Cerebellar nuclear complex (tissue), 1 donor: ENCODE measurements at regions not wholly inside any gene's neighbourhood (a gene's known extent, or its start where the extent isn't known, plus 50 kb on each side); places are given as distances from the start of the nearest gene placed in this dataset.

Source experiments
- DNase-seq, 2 experiments: peaks; one replicate each; lab custom pipeline; 2025; lab: John Stamatoyannopoulos, UW

DNA sequence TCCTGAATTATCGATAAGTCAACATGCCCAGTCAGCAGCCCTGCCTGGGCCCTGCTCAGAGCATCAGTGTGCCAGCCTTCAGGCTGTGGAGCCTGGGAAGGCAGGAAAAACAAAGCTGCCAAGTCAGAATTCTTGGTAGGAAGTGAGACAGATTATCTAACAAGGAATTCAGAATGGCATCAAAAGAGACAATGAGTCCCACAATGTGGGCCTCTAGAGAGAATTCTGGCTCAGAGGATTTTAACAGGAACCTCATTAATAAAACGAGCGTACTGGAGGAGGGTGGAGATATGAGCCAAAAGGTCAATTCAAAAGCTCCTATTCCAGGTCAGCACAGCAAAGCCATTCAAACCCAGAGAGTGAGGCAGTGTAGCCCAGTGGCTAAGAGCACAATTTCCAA, 327.6 kb upstream of the MMADHC start:
- no peak for DNase-seq

DNA sequence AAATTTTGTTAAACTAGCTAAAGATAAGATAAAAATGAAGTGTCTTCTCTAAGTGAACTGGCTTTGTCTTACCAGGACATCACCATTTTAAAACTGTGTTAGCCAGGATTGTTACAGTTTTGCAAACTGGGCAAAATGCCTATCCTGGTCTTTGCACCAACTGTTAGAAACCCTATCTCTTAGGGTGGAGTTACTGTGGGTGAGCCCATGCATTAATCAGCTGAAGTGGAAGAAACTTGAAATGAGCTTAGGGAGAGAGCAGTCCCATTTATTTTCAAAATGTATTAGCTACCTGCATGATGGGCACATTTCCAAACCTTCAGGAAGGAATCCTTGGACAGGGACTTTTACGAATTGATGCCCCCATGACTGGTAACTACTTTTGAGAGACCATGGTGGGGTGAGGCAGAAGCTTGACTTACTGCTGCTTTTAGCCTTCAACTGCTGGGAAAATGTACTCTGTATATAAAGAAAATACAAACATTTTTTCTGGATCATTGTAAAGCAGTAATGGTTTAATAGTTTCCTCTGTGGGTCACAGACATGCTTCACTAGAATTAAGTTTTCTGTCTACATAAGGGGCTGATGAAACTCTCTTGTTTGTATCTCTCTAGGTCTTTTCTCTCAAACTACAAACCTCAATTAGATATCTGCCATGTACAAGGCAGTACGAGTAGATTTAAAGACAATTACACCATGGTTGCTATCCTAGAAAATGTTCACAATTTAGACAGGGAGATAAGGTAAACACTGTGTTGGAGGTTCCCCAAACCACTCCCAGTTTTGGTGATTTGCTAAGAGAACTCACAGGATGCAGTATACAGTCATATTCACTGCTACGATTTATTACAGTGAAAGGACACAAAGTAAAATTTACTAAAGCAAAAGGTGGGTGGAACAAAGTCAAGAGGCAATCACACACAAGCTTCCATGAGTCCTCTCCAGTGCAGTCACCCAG, 321.4 kb upstream of the MMADHC start:
- no peak for DNase-seq

DNA sequence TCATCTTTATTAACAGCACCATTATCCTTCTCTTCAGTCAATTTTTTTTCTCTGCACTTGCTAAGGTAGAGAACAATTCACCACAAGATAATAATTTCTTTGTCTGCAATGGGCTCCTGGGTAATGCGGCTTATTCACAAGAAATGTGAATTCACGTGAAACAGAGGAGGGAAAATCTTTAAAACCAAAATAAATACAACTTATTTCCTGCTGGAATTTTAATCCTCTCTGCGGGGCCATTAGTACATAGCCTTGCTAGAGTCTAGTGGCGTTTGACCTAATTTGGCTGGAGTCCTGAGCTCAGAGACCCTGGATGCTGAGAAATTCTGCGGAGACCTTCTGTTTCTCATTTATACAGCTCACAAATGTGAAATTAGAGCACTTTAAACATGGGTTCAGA, 319.3 kb upstream of the MMADHC start:
- no peak for DNase-seq

DNA sequence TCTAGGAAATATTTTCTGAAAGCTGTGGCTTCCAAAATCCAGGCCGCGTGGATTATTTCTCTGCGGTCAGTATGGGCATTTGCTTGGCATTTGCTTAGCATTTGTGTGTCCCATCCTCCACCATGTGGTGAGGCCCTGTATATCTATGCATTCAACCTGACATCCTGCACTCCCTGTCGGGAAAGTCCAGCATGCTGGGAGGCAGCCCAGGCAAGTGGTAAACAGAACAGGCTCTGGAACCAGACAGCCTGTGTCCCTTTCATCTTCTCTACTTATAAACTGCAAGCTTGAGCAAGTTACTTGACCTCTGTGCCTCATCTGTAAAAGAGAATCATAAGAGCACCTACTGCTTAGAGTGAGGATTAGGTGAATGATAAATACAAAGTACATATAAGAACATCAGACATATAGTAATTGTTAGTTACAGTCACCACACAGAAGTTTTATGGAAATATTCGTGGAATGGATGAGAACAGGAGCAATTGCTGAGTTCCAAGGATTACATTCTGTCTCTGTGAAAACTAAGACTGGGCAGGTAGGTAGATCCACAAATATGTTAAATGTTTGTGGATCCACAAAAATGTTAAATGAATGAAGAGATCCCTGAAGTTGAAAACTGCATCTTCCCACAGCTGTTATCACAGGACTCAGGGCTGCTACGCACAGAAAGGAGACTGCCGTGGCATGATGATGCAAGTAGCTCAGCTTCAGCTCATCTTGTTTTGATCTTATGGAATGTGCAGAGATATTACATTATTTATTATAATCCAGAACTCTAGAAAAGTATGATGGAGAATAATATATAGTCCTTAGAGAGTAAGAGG, 317.0 kb upstream of the MMADHC start:
- DNase-seq = no peak

DNA sequence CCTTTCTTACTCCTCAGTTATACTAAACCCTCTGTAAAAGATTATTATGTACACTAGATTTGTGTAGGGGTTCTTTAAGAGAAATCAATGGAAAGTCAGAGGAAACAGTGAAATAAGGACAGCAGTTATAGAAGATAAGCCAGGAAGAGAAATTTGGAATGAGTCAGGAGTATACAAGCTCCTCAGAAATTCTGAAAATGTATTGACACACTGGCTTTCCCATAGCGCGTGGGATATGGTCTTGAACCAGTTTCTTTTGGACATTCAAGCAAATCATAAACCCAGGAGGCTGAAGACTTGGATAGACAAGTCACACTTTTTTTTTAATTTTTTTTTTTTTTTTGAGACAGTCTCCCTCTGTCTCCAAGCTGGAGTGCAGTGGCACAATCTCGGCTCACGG, 316.1 kb upstream of the MMADHC start:
- no peak for DNase-seq

DNA sequence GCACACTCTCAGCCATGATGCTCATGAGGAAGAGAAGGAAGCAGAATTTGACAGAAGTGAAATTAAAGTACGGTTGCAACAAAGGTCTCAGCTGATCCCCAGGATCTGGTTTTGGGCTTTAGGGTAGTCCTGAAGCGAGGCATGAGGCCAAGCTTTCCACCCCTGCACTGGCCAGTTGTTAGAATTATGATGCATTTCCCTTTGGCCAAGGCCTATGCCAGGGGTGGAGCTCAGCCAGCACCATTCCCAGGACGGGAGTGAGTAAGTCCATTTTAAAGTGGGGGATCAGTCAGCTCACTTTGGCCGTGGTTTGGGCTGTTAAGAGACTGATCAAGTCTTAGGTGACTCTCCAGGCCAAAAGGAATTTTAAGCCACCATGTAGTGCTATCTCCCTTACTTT, 314.5 kb upstream of the MMADHC start:
- no peak for DNase-seq

DNA sequence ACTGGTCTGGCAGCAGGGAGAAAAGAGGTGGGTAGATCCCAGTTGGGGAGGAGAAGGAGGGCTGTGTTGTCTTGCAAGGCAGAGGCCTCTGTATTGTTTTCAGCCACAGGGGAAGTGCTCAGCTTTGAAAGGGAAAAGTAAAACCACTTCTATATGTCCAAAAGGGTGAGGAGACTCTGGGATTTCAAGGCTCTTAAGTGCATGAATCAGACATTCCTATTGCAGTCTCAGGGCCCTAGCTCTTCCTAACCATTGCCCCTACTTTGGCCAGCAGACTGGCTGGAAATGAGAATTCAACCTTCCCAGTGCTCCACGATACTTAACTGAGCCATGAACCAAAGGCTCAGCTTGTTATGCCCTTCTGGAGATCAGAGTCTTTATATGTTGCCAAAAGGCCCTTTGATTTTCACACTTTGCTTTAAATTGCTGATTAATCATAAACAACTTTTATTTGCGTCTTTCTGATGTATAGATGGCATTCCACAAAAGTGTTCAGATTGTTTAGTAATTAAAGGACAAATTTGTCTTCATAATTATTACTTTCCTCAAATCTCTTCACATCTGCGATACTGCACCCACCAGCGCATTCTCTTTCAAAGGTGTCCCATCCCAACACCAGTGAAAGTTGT, 313.8 kb upstream of the MMADHC start:
- DNase-seq = no peak

DNA sequence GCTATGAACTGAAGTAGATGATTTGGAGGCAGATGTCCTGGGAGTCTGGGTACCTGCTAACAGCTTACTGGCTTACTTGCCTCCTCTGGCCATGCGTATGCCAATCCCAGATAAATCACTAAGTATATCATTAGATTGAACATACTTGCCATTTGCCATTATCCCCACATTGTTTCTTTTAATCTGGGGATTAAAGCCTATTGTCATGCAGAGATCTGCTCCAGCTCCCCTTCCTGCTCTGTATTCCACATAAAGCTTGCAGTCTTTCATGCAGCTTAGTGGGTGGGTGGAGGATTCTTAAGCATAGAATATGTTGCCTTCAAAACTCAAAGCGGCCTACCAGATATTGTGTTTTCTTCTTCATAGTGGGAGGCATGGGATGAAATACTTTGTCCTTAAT, 311.8 kb upstream of the MMADHC start:
- DNase-seq = no peak

DNA sequence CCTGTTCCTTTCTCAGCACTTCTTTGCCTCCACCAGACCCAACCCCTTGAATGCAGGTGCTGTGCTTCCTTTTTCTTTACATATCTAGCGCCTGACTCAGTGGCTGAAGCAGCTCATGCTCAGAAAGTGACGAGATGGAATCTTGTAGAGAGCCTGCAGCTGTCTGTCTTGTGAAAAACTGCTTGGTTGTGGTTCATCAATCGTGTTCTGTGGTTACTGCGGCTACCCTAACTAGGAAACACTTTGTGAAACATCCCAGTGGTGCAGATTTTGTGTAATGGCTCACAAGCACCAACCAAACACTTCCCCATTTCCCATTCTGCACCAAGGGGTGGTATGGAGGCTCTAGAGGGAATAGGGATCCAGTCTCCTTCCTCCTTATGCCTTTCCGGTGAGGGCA, 307.2 kb upstream of the MMADHC start:
- no peak for DNase-seq

DNA sequence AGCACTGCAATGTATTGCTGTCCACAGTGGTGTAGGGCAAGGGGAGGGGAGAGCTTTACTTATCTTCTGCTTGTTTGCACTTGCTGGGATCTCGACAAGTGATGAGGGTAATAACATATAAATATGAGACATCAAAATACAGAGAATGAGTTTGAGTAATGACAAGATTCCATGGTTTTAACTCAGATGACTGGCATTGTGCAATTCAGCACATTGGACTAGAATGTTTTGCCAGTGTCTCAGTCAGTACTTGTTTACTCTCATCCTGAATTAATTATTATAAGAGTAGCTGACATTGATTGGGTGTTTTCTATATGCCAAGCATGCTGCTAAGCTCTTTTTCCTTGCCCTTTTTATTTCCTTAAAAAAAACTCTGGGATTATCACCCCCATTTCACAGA, 306.7 kb upstream of the MMADHC start:
- no peak for DNase-seq

DNA sequence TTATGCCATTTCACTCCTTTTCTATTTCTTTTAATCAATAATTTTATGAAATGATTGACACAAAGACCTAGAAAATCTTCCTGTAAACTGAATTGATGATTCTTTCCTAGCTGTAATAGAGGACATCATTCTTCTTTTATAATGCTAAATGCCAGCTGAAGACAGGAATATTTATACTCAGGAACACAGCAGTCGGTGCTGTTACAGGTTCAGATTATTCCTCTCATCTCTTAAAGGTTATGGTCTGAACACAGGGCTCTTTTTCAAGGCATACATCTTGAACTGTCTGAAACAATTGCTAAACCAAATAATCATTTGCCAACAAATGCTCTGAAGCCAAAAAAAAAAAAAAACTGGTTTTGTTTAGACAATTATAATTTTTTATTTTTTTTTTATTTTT, 305.0 kb upstream of the MMADHC start:
- DNase-seq = no peak

DNA sequence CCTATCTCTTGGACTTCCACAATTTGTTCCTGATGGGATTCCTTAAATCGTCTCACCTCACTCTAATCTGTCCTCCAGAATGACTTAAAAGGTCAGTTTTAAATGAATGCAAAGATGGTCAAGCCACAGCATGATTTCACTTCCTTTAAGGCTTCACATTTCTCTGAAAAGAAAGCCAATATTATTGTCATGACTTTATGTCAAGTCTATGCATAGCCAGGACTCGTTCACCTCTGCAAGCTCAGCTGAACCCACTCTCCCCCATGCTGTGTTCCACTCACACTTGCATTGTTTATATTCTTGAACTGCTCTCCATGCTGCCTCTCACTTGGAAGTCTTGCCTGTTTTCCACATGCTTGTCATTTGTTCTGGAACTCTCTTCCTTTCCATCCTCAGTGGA, 298.4 kb upstream of the MMADHC start:
- DNase-seq = no peak

DNA sequence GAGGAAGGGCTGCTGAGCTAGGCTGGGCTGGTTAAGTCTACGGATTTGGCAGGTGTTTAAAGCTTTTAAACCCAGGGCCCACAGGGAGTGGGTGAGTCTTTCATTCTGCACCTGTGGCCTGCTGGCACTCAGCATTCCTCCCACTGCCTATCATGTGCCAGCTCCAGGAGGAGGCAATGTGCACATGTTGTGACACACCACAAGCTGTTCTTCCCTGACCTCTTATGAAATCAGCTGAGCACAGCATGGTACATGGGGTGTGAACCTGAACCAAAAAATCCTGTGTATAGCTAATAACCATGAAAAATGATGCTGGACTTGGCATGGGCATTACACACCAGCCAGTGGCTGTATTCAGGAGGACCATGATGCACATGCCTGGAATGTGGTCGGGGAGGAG, 297.9 kb upstream of the MMADHC start:
- DNase-seq = no peak

DNA sequence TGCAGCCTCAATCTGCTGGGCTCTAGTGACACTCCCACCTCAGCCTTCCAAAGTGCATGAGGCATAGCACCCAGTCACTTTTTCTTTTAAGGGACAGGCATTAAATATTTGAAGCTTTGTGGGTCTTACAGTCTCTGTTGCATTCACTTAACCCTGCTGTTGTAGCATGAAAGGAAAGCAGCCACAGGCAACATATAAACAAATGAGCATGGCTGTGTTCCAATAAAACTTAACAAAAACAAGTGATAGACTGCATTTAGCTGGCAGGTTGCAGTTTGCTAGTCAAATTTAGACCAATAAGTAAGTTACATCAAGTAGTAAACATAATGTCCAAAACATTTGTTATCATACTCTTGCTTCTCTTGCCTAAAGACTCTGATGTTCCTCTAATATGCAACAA, 297.3 kb upstream of the MMADHC start:
- DNase-seq = no peak

DNA sequence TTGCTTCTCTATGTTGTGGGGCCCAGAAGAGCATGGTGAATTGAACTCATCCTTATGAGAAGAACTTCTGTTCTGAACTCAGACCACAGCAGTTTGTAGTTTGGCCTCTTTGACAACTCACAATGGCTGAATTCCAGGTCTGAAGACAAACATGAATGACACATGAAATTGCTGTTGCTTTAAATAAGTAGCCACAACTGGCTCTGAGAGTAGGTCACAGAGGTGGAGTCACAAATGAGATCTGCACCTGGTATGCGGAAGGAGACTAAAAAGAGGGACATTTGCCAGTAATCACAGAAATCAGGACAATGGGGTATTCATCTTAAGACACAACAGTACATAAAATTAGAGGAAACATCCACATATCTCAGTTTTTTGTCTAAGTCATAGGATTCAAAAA, 290.3 kb upstream of the MMADHC start:
- DNase-seq = no peak

DNA sequence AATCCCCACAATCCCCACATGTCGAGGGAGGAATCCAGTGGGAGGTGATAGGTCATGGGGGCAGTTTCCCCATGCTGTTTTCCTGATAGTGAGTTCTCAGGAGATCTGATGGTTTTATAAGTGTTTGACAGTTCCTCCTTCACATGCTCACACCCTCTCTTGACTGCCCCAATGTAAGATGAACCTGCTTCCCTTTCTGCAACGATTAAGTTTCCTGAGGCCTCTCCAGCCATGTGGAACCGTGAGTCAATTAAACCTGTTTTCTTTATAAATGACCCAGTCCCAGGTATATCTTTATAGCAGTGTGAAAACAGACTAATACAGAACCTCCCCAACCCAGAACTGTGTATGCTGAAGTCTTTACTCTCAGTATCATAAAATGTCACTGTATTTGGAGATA, 289.5 kb upstream of the MMADHC start:
- DNase-seq = no peak

DNA sequence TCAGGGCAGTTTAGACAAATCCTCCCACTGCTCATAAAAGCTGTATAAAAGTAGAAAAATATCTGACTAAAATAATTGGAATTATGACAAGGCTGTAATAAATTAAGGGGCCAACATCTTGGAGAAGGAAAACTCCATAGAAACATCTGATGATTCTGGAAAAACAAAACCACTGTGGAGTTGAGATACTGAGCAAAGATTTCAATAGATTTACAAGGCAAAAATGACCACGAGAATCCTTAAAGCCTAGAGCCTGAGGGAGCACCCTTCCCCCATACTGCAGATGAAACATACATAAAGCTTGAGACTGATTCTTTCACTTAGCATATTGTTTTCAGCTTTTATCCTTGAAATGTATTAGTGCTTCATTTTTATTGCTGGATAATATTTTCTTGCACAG, 286.4 kb upstream of the MMADHC start:
- no peak for DNase-seq

DNA sequence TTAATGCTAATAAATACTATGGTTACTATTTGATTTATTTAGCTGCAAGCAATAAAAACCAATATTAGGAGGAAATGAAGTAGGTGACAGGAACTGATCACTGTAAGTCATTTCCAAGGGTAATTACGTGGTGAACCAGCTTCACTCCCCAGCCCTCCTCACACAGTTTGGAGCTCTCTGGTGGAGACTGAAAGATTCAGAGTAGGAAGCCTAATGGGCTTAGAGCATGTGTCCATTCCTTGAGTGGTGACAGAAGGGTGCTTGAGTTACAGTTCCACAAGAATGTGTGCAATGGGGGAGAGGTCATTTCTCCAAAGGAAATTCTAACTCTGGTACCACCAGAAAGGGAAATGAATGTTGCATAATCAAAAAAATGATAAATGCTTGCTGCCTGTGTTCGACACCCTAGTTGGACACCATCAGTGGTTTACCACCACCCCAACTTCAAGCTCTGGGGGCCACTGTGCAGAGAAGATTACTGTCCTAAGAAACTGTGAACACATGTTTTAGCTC, 285.1 kb upstream of the MMADHC start:
- no peak for DNase-seq

DNA sequence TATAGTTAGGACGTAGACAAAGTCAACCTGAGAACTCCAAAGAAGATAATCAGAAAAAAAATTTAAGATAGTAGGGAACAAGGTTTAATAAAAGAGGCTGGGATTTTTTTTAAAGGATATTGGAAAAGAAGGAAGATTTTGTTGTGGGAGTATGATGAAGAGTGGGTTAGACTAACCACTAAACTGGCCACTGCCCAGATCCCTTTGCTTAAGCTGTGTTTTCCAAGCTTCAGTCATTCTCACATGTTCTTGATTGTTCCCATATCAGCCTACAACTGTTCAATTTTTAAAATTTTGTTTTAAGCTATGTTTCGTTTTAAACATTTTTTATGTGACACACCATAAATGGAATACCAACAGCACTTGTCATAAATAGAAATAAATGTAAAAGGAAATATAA, 284.5 kb upstream of the MMADHC start:
- DNase-seq = no peak

DNA sequence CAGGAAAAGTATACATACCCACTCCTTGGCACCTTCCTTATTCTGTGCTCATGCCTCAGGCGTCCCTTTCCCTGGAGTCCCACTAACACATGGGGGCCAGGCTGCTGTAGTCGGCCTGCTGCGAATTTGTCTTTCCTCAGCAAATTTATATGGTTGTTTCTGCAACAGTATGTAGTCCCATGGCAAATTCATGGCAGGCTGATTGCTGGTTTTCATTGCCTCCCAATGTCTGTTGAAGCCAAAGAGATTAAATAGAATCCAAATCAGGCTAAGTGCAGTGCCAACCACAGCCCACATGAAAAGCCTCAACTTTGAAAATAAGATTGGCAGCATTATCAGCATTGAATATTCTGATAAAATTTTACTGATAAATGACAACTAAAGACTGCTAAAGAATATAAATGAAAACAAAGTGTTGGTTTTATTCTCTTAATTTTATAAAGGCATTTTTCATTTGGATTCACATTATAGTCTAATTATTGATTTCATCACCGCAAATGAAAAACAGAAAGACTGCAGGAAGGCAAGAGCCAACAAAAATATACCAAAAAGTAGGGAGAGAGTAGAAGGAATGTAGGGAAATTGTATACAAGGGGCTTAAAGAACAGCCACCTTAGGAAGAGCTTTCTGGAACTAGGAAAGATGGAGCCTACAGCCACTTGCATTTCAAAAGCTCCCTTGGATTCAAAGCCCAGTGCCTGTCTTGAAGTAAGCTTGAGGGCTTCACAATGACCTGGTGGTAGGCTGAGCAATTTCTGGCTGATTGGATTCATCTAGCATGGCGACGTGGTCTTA, 283.7 kb upstream of the MMADHC start:
- no peak for DNase-seq

DNA sequence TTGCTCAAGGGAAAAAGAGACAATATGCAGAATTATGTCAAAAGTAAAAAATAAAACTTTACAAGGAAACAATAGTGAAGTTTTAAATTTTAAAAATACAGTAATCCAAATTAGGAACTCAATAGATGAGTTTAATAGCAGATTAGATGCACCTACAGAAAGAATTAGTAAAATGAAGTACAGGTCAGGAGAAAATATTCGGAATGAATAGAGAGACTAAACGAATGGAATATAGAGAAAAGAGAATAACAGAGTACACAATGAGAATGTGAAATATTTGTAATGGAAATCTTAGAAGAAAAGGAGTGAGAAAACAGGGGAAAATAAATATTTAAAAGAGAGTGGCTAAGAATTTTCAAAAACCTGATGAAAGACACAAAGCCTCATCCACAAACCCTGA, 275.7 kb upstream of the MMADHC start:
- DNase-seq = no peak

DNA sequence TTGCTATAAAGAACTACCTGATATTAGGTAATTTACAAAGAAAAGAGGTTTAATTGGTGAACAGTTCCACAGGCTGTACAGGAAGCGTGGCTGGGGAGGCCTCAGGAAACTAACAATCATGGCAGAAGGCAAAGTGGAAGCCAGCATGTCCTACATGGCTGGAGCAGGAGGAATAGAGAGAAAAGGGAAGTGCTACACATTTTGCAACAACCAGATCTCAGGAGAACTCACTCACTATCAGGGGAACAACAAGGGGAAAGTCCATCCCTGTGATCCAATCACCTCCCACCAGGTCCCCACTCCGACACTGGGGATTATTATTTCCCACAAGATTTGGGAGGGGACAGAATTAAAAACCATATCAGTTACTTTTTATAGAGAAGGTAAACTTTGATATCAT, 273.5 kb upstream of the MMADHC start:
- DNase-seq = no peak
